ENCODE measurements at regions not wholly inside any gene's neighbourhood (a gene's known extent, or its start where the extent isn't known, plus 50 kb on each side); places are given as distances from the start of the nearest gene placed in this dataset.

DNA sequence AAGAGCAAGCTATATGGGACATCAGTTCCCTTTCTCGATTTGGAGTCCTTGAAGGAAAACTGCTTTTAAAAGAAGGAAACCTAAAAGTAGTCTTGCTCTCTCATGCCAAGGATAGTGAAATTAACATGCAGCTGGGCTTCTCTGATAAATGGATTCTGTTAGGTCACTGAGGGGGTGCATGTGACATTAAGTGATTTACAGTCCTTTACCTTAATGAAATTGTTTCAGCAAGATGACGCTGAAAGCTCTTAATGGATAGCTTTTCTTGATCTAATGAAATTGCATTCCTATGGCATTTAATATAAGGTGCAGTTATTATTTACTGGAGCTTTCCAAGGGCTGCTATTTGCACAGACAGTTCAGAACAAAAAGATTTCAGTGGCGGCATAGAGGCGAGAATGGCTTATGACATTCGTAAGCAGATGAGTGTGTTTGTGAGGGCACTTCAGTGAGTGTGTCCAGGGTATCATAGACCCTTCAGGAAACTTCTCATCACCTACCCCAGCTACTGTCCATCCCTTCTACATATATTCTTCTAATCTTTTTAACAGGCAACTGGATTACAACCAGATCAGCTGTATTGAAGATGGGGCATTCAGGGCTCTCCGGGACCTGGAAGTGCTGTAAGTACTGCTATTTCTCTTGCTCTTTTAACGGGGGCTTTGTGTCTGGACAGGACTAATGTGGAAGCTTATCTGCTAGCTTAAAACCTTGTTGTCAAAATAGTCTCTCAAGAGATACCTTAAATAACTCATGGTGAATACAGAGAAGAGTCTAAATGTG, 219.9 kb upstream of the PACRGL start:
- Histone ChIP-seq H3K27me3 (ENCODE audit: insufficient read depth, low read depth) (no peaks in the 10 kb centered on the region), H3K27ac (no peak overlapping the region), H3K9ac (no peak overlapping the region), H2AFZ (ENCODE audit: low read depth) (no peak overlapping the region), H3K4me2 (no peak overlapping the region), H3K79me2 (ENCODE audit: insufficient read depth, low read depth) (no peaks in the 10 kb centered on the region), H3K4me3 (IDR thresholded peaks at IDR 0.05; ENCODE audit: insufficient read depth, low read depth, low read length) (no peak overlapping the region), H3K36me3 (ENCODE audit: insufficient read depth) (no peaks in the 10 kb centered on the region), H4K20me1 (ENCODE audit: insufficient read depth) (no peaks in the 10 kb centered on the region), H3K4me1 (ENCODE audit: low read depth, poor library complexity, severe bottlenecking) (no peaks in the 10 kb centered on the region)
- TF ChIP-seq, protein P1, sequence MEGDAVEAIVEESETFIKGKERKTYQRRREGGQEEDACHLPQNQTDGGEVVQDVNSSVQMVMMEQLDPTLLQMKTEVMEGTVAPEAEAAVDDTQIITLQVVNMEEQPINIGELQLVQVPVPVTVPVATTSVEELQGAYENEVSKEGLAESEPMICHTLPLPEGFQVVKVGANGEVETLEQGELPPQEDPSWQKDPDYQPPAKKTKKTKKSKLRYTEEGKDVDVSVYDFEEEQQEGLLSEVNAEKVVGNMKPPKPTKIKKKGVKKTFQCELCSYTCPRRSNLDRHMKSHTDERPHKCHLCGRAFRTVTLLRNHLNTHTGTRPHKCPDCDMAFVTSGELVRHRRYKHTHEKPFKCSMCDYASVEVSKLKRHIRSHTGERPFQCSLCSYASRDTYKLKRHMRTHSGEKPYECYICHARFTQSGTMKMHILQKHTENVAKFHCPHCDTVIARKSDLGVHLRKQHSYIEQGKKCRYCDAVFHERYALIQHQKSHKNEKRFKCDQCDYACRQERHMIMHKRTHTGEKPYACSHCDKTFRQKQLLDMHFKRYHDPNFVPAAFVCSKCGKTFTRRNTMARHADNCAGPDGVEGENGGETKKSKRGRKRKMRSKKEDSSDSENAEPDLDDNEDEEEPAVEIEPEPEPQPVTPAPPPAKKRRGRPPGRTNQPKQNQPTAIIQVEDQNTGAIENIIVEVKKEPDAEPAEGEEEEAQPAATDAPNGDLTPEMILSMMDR (conservative IDR thresholded peaks at IDR 0.05; ENCODE audit: low read depth, low read length) = no peak

DNA sequence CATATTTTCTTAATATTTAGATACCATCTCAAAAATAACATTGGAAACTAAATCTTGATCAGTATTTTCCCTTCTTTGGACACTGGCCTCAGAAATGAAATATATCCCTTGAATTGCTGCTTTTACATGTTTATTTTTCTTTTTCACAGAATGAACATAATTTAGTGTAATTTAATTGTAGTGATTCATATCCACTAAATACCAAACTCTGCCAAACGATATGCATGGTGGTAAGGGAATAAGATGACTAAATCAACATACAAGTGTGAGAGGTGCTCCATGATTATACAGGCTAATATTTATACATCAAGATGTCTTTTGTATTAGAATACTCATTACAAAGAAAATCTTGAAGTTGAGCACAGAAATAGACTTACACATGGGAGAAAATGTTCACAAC, 216.8 kb upstream of the PACRGL start:
- TF ChIP-seq, protein P1 (conservative IDR thresholded peaks at IDR 0.05; ENCODE audit: low read depth, low read length) = no peak

DNA sequence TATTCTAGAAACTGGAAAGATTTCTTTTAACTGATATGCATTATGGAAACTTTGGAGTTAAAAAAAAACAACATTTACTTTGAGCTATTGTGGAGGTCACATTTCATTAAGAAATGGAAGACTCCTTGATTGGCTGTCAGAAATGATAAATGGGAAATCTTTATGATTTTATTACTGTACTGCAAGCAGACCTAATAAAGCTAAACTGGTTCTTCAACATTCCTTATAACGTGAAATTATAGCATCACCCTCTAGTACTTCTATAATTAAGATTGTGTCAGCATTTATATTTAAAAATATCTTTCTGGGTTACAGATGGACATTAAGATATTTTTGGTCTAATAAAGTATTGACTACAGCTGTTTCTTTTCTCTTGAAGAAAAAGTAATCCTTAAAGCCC, 213.8 kb upstream of the PACRGL start:
- H3K27ac ChIP-seq = no peak overlapping the region
- no peaks in the 10 kb centered on the region for H3K4me1 ChIP-seq (ENCODE audit: low read depth, poor library complexity, severe bottlenecking)
- H3K36me3 ChIP-seq (ENCODE audit: insufficient read depth) = no peaks in the 10 kb centered on the region
- no peak overlapping the region for H3K4me3 ChIP-seq (IDR thresholded peaks at IDR 0.05; ENCODE audit: insufficient read depth, low read depth, low read length)
- no peak overlapping the region for H2AFZ ChIP-seq (ENCODE audit: low read depth)
- H3K27me3 ChIP-seq (ENCODE audit: insufficient read depth, low read depth) = no peaks in the 10 kb centered on the region
- H3K4me2 ChIP-seq = no peak overlapping the region
- H4K20me1 ChIP-seq (ENCODE audit: insufficient read depth) = no peaks in the 10 kb centered on the region
- TF ChIP-seq, protein P1 (conservative IDR thresholded peaks at IDR 0.05; ENCODE audit: low read depth, low read length) = no peak
- H3K79me2 ChIP-seq (ENCODE audit: insufficient read depth, low read depth) = no peaks in the 10 kb centered on the region
- no peak overlapping the region for H3K9ac ChIP-seq

More for the DNA sequence above, 216.8 kb upstream of the PACRGL start:
- Histone ChIP-seq H3K27ac (no peak overlapping the region), H3K4me3 (IDR thresholded peaks at IDR 0.05; ENCODE audit: insufficient read depth, low read depth, low read length) (no peak overlapping the region), H3K36me3 (ENCODE audit: insufficient read depth) (no peaks in the 10 kb centered on the region), H4K20me1 (ENCODE audit: insufficient read depth) (no peaks in the 10 kb centered on the region), H3K27me3 (ENCODE audit: insufficient read depth, low read depth) (no peaks in the 10 kb centered on the region), H3K9ac (no peak overlapping the region), H3K4me1 (ENCODE audit: low read depth, poor library complexity, severe bottlenecking) (no peaks in the 10 kb centered on the region), H3K4me2 (no peak overlapping the region), H3K79me2 (ENCODE audit: insufficient read depth, low read depth) (no peaks in the 10 kb centered on the region), H2AFZ (ENCODE audit: low read depth) (no peak overlapping the region)

DNA sequence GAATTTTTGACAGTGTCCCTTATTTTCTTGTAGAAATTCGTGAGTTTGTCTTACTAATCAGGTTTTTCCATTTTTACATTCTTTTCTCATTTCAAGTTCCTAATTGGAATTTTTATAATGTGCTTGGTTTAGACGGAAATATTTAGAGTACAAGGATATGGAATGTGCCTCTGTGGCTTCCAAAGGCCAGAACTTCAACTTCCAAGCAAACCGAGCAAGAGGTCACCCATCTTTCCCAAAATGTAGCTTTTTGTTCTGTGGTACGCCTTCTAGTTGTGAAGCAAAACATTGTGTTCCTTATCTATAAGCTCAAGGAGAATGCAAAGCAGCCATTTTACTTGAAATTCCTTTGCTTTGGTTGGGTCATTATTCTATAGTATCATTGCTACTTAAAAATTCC, 212.8 kb upstream of the PACRGL start:
- no peaks in the 10 kb centered on the region for H3K4me1 ChIP-seq (ENCODE audit: low read depth, poor library complexity, severe bottlenecking)
- no peaks in the 10 kb centered on the region for H3K27me3 ChIP-seq (ENCODE audit: insufficient read depth, low read depth)
- H4K20me1 ChIP-seq (ENCODE audit: insufficient read depth) = no peaks in the 10 kb centered on the region
- no peak overlapping the region for H3K4me2 ChIP-seq
- no peak overlapping the region for H2AFZ ChIP-seq (ENCODE audit: low read depth)
- no peak overlapping the region for H3K27ac ChIP-seq
- no peaks in the 10 kb centered on the region for H3K79me2 ChIP-seq (ENCODE audit: insufficient read depth, low read depth)
- no peak overlapping the region for H3K4me3 ChIP-seq (IDR thresholded peaks at IDR 0.05; ENCODE audit: insufficient read depth, low read depth, low read length)
- H3K36me3 ChIP-seq (ENCODE audit: insufficient read depth) = no peaks in the 10 kb centered on the region
- H3K9ac ChIP-seq = no peak overlapping the region
- TF ChIP-seq, protein P1 (conservative IDR thresholded peaks at IDR 0.05; ENCODE audit: low read depth, low read length) = no peak
